GM21825 (cell line): ENCODE measurements at regions not wholly inside any gene's neighbourhood (a gene's known extent, or its start where the extent isn't known, plus 50 kb on each side); places are given as distances from the start of the nearest gene placed in this dataset.
A peak's percentile ranks its signal among the peaks of the same experiment; 100 is the strongest.

Experiments
- ATAC-seq: cut with Tn5 transposase; IDR thresholded peaks from one replicate; pipeline ENCODE4 v1.9.1; 2021; ENCODE audit warnings: mild to moderate bottlenecking, moderate library complexity; ENCODE audit not compliant: unreplicated experiment

DNA sequence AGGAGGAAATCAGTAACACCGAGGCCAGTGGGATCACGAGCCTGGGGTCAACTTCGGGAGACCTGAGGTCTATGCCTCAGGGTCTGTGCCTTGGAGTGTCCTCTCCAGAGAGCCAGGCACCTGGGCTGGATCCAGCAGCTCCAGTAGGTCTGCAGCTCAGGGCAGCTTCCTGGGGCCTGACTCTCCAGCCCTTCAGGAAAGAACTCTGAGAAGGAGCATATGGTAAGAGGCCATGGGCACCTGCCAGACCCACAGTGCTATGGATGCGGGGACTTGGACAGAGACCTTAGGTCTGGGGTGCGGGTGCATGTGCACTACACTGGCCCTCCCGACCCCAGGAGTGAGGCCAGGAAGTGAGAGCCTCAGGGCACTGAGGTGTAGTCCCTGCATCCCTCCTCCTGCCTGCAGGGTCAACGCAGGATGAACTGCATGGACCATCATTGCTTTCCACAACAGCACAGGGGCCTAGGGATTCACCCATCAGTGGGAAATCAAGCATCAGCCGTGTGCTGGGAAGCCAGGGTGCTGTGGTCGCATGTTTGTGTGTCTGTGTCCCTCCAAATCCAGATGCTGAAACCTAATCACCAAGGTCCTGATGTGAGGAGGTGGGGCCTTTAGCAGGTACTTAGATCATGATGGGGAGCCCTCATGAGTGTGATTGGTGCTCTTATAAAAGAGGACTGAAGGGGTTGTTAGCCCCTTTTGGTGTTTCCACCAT, 210.9 kb upstream of the CST7 start:
- no peak for ATAC-seq

DNA sequence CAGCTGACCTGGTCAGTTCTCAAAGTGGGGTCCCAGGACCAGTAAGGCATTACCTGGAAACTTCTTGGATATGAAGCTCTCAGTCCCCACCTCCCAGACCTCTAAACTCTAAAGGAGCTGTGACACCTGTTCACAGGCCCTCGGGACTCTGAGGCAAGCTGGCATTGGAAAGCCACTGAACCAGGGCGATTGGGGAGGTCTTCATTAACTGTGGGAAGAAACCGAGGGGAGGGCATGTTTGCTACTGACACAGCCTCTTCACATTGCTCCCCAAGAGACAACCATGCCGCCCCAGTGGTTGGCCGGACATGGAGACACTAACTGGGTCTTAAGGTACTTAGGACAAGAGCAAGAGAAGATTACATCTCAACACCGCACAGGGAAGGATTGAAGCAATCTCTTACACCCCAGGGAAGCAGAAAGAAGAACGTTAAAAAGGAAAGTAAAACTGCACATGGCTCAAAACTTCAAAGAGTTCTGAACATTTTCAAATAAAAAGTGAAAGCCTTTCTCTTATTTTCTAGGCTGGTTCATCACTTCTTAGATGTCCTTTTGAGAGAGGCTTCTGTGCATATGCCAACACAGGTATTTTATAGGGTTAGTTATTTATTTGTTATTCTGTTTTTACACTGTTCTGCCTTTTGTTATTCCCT, 210.0 kb upstream of the CST7 start:
- peak; percentile 50 for ATAC-seq

DNA sequence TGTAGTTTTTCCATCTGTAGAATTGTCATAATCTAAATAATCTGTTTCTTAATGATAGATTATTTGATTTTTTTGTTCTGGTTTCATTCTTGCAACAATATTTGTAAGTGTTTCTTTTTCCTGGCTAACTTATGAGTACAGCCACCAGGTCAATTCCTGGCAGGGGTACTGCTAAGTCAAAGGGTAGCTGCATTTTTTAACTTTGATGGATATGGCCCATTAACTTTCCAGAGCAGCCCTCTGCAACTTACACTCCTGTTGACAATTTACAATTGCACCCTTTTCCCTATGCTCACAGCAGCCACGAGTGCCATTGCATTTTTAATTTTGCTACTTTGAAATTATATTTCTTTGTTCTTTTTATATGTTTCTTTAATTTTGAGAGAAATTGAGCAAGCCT, 209.3 kb upstream of the CST7 start:
- no peak for ATAC-seq

DNA sequence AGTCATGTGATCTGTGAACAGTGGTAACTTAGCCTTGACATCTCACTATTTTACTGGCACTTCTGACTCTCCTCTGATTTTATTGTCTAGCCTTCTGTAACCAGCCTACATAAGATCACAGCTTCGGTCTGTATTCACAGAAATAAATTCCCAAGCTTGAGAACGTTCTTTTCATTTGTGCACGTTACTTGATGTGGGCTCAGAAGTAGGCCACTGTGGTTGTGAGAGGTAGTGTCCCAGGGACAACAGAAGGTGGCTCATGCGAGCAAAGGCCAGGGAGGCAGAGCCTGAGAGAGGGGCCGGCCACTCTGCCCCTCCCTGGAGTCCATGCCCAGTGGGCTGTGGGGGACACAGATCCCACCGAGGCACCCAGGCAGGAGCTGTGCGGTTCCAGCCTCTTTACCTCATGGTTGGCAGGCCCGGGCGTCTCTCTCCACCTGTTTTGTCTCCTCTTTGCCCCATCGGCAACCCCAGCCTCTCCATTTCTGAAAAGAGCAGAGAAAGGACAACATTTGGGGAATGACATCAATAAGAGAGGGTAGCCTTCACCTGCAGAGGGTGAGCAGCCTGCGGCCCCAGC, 207.5 kb upstream of the CST7 start:
- ATAC-seq = no peak

DNA sequence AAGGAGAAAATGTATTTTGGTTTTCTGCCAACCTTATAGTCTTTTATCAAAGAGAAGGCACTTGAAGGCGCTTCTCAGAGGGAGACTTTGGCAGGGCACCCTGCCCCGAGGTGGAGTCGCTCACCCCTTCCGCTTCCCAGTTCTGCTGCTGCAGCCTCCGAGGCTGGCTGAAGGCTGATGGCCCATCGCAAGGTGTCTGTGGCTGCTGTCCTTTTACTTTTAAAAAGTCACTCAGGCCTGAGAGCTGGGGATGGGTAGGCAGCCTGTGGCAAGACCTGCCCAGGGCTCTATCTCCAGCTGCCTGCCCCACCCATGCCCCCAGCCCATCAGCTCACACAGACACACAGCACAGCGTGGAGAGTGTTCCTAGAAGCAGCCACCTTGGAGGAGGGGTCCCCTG, 206.6 kb upstream of the CST7 start:
- ATAC-seq = no peak

DNA sequence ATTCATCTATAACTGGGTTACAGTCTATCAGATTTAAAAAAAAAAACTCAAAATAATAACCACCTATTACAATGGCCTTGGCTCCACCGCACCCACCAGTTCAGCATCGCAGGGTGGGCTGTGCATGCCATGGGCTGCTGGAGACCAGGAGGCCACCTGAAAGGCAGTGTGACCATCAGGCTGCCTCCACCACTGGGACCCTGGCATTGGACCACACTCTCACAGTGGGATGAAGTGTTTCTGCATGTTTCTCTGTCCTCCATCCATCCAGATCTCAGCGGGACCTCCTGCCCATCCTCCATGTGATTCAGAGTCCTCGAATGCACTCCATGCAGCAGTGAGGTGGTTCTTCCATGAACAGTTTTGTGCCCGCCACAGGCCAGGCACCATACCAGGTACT, 206.1 kb upstream of the CST7 start:
- ATAC-seq = no peak

DNA sequence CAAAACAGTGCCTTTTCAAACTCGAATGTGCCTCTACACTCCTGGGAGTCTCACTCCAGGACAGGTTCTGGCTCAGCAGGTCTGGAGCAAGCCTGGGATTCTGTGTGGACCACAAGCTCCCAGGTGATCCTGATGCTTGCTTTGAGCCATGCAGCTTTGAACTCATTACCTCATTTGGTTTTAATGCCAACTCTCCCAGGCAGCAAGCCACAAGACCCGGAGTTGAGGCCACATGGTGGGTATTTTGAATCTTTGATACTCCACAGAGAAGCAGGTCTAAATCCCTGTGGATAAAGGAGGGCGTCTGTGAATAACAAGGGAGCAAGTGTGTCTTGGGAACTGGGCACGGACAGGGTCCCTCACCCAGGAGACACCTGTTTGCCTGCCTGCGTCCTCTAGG, 205.4 kb upstream of the CST7 start:
- ATAC-seq = no peak

DNA sequence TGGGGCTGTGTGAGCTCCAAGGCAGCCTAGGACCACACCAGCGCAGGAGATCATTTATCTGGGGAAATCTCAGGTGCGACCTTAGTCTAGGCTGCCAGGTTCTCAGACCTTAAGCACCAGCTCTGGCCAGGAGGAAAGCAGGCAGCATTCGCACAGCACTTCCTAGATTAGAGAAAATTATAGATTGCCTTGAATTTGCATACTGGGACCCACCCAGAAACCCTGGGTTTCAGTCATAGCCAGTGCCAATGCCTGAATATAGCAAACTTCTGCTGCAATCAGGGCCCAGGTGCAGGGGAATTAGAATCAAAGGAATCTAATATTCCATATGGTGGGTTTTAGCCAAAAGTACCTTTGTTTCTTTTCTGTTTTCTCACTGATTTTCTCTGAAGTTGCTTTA, 204.3 kb upstream of the CST7 start:
- no peak for ATAC-seq

DNA sequence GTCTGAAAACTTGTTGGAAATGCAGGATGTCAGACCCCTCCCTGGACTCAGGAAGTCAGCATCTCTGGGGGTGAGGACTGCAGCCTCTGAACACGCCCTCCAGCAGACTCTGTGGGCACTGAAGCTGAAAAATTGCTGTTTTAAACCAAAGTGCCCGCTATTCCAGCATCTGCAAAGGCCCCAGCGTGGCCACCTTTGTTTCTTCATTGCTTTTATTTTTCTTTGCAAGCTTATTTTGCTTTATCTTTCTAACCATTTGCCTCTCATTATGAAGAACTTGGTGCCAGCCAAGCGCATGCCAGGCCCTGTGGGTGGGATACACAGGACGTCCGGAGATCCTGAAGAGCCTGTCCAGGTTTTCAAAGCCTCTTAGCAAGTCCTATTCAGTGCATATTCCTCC, 203.9 kb upstream of the CST7 start:
- ATAC-seq = no peak

DNA sequence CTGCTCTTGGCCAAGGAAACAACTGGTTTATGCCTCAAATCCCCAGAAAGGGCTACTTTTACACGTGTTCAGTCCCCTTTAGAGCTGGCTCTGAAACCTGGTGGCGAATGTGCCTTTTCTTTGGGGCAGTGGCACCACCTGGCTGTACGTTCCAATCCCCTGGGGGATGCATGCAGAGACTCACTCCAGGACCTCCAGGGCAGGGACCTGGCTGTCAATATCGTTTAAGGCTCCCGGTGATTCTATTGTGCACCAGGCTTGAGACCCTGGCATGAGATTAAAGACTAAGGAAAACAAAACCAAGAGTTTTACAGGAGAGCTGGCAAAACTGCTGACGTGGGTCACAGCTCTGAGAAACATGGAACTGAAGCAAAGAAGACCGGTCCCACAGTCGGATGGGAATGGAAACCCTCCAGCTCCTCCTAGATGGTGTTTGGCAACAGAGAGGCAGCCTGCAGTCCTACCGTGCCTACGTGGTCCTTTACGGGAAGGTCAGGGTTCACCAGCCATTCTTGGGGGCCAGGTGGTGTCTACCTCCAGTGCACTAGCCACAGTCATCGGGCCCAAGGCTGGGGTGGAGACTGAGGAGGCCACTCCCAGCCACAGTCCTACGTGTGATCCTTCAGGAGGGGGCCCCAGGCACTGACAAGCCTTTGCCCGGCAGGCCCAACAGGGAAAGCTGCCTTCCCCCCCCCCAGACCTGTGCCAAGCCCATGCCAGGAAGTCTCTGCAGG, 203.3 kb upstream of the CST7 start:
- ATAC-seq = no peak

DNA sequence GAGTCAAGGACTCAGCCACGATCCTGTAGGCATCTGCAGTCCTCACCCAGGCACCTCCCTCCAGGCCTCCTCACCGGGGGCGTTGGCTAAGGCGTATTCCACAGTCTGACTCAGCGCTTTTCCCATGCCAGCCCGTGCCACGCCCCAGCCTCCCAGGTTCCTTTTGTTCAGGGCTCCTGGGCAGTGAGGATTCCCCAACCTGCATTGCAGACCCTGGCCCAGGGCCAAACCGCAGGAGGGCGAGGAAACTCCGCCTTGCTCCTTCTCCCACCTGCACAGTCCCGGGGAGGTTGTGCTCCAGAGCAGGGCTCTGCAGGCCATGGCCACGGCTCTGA, 202.8 kb upstream of the CST7 start:
- no peak for ATAC-seq

DNA sequence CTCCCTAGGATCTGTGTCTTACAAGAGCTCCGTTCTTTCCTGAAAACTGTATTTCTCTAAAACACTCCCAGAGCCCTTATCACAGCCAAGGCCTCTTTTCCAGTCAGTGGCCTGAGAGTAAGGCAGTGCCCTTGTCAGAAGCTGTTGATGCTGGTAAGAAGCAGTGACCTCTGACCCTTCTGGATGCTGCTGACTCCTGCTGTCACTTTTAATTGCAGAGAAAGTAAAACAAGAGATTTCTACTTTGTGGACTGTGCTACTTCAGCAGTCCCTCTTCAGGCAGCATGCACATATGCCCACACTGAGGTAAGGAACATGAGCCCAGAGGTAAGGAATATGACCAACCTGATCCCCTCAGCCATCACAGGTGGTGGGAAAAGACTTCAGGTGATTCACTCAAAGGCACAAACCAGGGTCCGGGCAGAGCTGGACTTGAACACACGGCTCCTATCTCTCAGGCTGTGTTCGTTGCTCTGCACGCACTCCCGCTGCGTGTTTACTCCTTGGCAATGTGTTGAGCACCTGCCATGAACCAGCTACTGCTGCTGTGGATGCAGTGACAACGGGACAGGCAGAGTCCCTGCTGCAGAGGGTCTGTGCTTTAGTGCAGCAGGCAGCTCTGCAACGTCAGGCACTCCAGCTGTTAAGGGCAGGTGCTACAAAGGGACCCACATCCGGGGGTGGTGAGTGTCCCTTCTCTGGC, 201.9 kb upstream of the CST7 start:
- ATAC-seq = no peak

DNA sequence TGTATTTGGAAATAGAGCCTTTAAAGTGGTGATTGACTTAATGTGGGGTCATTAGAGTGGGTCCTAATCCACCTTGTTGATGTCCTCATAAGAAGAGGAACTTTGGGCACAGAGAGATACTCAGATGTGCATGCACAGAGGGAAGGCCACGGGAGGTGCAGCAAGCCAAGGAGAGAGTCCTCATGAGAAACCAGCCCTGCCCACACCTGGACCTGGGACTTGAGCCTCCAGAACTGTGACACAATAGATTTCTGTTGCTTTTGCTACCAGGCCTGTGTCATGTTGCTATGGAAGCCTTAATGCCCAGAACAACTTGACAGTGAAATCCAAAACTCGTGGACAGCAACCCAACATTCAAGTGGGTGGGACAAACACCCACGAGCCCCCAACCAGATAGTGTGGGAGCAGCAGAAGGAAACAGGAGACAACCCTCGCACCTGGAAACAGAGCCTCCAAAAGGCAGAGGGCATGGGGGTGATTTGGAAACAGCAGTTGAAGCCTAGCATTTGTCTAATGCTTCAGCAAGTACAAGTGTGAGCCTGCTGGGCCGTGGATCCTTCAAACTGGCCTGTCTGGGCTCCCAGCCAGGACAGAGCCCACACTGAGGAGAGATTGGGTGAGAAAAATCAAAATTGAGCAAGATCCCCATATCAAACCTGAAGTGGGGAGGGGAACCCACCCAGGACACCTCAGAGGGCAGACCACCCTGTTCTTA, 201.0 kb upstream of the CST7 start:
- ATAC-seq = no peak

DNA sequence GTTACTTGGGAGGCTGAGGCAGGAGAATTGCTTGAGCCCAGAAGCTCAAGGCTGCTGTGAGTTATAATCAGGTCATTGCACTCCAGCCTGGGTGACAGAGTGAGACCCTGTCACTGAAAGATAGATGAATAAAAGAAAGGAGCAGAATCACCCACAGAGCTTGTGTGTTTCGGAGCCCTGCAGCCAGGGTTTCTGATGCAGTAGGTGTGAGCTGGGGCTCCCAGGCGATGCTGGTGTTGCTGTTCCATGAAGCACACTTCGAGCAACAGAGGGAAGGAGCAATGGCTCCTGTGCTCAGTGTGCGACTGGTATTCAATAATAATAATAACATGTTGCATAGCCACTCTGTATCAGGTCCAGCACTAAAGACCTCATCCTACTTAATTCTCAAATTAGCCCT, 197.5 kb upstream of the CST7 start:
- no peak for ATAC-seq

DNA sequence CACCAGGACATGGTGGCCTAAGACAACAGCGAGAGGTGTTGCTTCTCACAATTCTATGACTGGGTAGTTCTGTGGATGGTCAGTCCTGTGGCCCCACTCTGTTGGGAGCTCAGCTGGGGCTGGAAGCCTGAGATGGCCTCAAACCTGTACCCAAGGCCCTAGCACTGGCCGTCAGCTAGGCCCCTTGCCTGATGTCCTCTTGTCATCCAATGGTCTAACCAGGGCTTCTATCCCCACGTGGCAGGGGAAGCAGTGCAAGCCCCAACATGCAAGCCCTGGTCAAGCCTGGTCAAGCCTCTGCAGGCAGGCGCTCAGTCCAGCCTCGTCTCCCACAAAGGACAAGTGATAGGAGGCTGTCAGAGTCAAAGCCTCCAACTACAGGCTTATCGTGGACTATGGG, 196.5 kb upstream of the CST7 start:
- ATAC-seq = no peak

DNA sequence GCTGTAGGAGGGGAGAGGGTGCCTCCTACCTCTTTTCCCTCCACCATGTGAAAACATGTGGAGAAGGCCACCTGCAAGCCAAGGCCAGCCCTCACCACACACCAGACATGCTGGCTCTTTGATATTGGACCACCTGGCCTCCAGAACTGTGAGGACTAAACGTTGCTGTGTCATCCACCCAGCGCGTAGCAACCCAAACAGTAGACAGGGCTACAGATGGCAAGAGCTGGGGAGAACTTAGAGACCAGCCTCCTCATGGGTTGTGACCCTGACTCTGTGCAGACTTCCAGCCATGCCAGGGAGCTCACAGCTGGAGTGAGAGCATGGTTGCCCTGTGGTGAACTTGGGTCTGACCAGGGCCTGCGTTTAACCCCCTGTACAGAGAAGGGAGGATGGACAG, 195.9 kb upstream of the CST7 start:
- no peak for ATAC-seq

DNA sequence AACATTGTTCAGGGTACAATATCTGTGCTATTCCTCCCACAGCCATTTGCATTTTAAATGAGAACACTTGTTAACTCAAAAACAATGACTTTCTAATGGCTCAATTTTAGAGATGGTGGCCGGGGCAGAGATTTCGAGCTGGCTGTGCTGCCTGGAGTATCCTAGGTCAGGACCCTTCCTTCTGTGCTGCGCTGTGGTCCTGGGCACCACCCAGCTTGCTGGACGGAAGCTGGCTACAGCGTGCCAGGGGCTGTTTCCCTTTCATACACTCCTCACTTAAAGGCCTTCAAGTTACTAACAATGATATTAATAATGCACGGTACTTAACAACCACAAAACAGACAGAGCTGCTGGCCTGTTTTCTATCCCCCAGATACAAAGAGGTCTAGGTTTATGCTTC, 194.4 kb upstream of the CST7 start:
- no peak for ATAC-seq

DNA sequence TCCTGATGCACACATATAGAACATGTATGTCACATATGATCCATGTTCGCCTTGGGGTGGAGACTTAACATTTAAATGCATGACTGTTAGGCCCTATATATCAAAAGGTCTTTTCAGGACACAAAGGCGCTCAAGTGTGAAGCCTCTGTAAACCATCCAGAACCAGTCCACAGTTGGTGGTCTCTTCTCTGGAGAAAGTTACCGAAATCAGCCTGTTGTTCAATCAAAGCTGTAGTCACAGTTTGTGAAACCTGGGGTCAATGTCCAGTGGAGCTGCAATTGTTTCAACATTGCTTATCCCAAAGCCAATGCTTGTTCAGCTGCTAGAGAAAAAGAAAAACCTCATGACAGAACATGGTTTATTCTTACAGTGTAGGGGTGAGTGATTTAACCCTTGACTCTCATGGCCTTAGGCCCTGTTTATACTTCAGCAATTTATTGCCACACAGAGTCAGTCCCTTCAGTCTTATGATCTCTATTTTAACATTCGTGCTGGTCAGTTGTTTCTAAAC, 193.6 kb upstream of the CST7 start:
- ATAC-seq = no peak

DNA sequence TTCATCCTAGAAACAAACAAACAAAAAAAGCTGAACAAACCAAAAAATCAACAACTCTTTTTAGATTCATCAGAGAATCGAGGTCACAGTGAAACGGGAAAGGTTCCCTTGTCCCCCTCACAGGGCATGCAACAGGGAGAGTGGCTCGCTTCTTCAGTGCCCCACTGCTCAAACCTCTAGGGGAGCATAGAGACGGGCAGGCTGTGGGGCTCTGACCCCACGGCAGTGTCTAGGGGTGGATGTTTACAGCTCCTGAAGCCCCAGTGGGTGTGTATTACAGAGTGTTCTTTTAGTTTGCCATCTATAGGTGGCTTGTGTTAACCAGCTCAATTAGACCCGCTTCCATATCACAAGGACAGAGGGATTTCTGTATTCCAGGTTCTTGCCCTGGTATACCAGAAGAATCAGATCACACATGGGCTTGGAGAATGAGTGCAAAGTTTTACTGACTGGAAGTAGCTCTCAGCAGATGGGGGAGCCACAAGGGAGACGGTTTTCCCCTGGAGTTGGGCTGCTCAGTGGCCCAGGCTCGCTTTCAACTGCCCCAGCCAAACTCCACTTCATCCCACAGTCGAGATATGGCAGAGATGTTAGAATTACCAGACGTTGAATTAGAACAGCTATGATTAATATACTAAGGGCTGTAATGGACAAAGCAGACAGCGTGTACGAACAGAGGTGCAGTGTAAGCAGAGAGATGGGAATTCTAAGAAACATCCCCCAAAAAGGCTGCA, 192.6 kb upstream of the CST7 start:
- ATAC-seq = no peak
